Mucosa of descending colon (tissue), 3 donors: ENCODE measurements at regions not wholly inside any gene's neighbourhood (a gene's known extent, or its start where the extent isn't known, plus 50 kb on each side); places are given as distances from the start of the nearest gene placed in this dataset.

Experiments used
- ATAC-seq: fragments of 200-7000 bp; cut with Tn5 transposase; one replicate; pipeline ENCODE4 v1.9.1; 2020; ENCODE audit warnings: mild to moderate bottlenecking, moderate library complexity
- DNase-seq, 3 donors: peaks; one replicate each; pipeline ENCODE4 v3.0.0-alpha.2; 2020
- H3K36me3 ChIP-seq: fragments of 200-600 bp; one replicate; pipeline ENCODE4 v1.8.0; 2021; ENCODE audit warnings: low read depth, mild to moderate bottlenecking
- H3K4me1 ChIP-seq: fragments of 200-600 bp; one replicate; pipeline ENCODE4 v1.8.0; 2021; ENCODE audit warnings: low read depth, mild to moderate bottlenecking
- H3K4me3 ChIP-seq: fragments of 200-600 bp; one replicate; pipeline ENCODE4 v1.8.0; 2021; ENCODE audit warnings: mild to moderate bottlenecking
- H3K9me3 ChIP-seq: fragments of 200-600 bp; one replicate; pipeline ENCODE4 v1.8.0; 2021; ENCODE audit warnings: mild to moderate bottlenecking
- CTCF ChIP-seq: fragments of 200-600 bp; IDR thresholded peaks from one replicate; pipeline ENCODE4 v1.8.0; 2022; ENCODE audit warnings: antibody characterized with exemption, mild to moderate bottlenecking
- intact Hi-C, 2 donors: fragments of 100-400 bp; cut with DNase I in 1 of 2; cut with micrococcal nuclease in 1 of 2; formaldehyde crosslinking; loops; one replicate each; pipeline versions ENCODE4 v1.11.0 to v1.11.1; 2022; cut with DNase I, micrococcal nuclease
- donor health status: DM: no; HTN: no; CAD: no; lungs with moderate emphysema.
- donor health status: DM: no; HTN: no; CAD: no.
- donor health status: DM: no; HTN: yes; CAD: no.

- TF ChIP-seq CTCF: no peak
- Histone ChIP-seq H3K4me3 (no peak overlapping the region), H3K9me3 (no peaks in the 10 kb centered on the region), H3K36me3 (no peaks in the 10 kb centered on the region), H3K4me1 (peaks cover 7% of the 10 kb centered on the region)
- ATAC-seq: no peak
- DNase-seq: no peak
- intact Hi-C loops: no loop called here
Measured at GRCh38 chr2:195498839-195499490, 158.1 kb upstream of the SLC39A10 start.

GRCh38 chr2:195498176-195498575 is 158.8 kb upstream of the SLC39A10 start:
- ATAC-seq (peak; percentile 43), DNase-seq (peak in 2 of 3 donors; percentile 36 to 82)
- intact Hi-C loops: no loop called here

GRCh38 chr2:195496991-195497390 is 160.0 kb upstream of the SLC39A10 start:
- ATAC-seq (no peak), DNase-seq (no peak)
- Histone ChIP-seq H3K9me3 (no peaks in the 10 kb centered on the region), H3K4me3 (no peak overlapping the region), H3K4me1 (no peaks in the 10 kb centered on the region), H3K36me3 (no peaks in the 10 kb centered on the region)
- no peak for TF ChIP-seq CTCF
- intact Hi-C loops: no loop called here

More at GRCh38 chr2:195498176-195498575, 158.8 kb upstream of the SLC39A10 start:
- H3K9me3 ChIP-seq: no peaks in the 10 kb centered on the region
- no peak overlapping the region for H3K4me3 ChIP-seq
- H3K36me3 ChIP-seq: no peaks in the 10 kb centered on the region
- no peak for TF ChIP-seq CTCF
- peaks cover 7% of the 10 kb centered on the region for H3K4me1 ChIP-seq

DNA sequence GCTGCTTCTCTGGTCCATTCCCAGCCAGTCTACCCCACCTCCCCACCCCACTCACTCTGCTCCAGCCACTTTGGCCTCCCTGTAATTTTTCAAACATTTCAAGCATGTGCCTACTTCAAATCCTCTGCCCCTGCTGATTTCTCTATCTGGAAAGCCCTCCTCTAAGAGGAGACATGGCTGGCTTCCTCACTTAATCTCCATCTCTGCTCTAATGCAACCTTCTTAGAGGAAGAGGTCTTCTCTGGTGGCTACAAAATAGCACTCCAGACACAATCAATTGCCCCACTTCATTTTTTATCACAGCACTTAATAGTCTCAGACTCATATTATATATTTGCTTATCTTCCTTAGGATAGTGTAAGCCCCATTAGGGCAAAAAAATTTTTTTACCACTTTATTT is 161.1 kb upstream of the SLC39A10 start:
- ATAC-seq (no peak), DNase-seq (no peak)
- Histone ChIP-seq H3K9me3 (no peaks in the 10 kb centered on the region), H3K36me3 (no peaks in the 10 kb centered on the region), H3K4me3 (no peak overlapping the region), H3K4me1 (no peaks in the 10 kb centered on the region)
- no peak for TF ChIP-seq CTCF
- intact Hi-C loops: no loop called here

DNA sequence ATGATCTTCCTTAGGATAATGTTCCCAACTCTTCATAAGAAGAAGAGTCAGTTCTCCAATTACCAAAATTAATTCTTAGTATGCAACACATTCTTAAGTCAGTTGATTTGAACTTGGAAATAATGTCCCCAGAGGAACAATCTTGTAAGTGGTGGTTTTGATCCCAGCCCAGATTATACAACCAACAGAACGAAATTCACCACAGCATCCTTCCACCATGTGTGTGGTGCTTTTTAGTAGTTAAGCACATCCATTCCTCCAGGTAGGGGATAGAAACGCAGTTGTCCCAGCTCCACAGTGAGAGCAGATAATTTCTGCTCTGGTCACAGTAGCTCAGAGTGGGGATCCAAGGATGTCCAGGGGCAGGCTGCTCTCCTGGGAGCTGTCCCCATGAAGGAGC is 161.7 kb upstream of the SLC39A10 start:
- ATAC-seq: no peak
- intact Hi-C loops: no loop called here
- Histone ChIP-seq H3K36me3 (no peaks in the 10 kb centered on the region), H3K9me3 (no peaks in the 10 kb centered on the region), H3K4me3 (no peak overlapping the region), H3K4me1 (no peaks in the 10 kb centered on the region)
- TF ChIP-seq CTCF: no peak
- DNase-seq: no peak

DNA sequence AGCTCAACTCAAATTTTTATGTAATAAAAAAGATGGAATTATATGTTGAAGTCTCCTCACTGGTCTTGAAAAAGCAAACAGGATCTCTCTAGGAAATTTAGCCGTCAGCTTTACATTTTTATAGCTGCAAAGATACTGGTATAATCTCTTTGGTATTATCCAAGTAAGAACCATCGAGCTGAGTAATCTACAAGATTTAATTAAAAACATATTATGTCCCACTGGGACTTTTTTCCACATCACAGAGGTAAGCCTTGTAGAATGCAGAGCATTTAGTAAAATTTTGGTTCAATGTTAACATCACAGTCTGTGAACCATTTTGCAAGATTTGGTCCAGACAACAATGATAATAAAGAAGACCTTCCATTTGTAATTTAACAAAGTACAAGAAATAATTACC is 162.6 kb upstream of the SLC39A10 start:
- DNase-seq (no peak), ATAC-seq (no peak)
- no peaks in the 10 kb centered on the region for H3K9me3 ChIP-seq
- no peak overlapping the region for H3K4me3 ChIP-seq
- intact Hi-C loops: no loop called here
- no peak for TF ChIP-seq CTCF
- no peaks in the 10 kb centered on the region for H3K36me3 ChIP-seq
- no peaks in the 10 kb centered on the region for H3K4me1 ChIP-seq
